Suprapubic skin (tissue), 4 donors: ENCODE measurements at regions not wholly inside any gene's neighbourhood (a gene's known extent, or its start where the extent isn't known, plus 50 kb on each side); places are given as distances from the start of the nearest gene placed in this dataset.

Source experiments
- CTCF ChIP-seq, 2 donors: fragments of 200-600 bp in 1 of 2; fragments of 450-650 bp in 1 of 2; sonication (generic) in 1 of 2; IDR thresholded peaks; one replicate each; pipeline ENCODE4 v1.5.1; 2016 to 2019; ENCODE audit warnings: antibody characterized with exemption in 2 of 2, mild to moderate bottlenecking in 1 of 2, moderate library complexity in 1 of 2
- POLR2A ChIP-seq, 2 donors: fragments of 450-650 bp; IDR thresholded peaks; one replicate each; pipeline ENCODE4 v1.6.1; 2017; ENCODE audit warnings: antibody characterized with exemption in 2 of 2, mild to moderate bottlenecking in 2 of 2, moderate library complexity in 2 of 2
- POLR2AphosphoS5 ChIP-seq, 3 donors: sonication (generic); formaldehyde crosslinking; IDR thresholded peaks; one replicate each; pipeline ENCODE4 v1.6.1; 2017; ENCODE audit warnings: antibody characterized with exemption in 3 of 3

- TF ChIP-seq CTCF (IDR thresholded peaks at IDR 0.05), result no peak
- no peak for TF ChIP-seq POLR2A (IDR thresholded peaks at IDR 0.05)
- TF ChIP-seq POLR2AphosphoS5 (IDR thresholded peaks at IDR 0.05), result no peak
Observed at GRCh38 chr12:124111006-124111405, 138.0 kb downstream of the ZNF664 start.
